C4-2B (cell line): ENCODE measurements at regions not wholly inside any gene's neighbourhood (a gene's known extent, or its start where the extent isn't known, plus 50 kb on each side); places are given as distances from the start of the nearest gene placed in this dataset.
"Not testable (repeated sequence)": the region's sequence is repeated elsewhere in the genome, so short reads cannot be mapped to it uniquely, and the experiment has no call there.

Source experiments
- CTCF ChIP-seq: fragments of 450-650 bp; conservative IDR thresholded peaks from 2 replicates; pipeline ENCODE4 v1.5.1; 2017; ENCODE audit warnings: mild to moderate bottlenecking
- ZFX ChIP-seq: fragments of 450-650 bp; IDR thresholded peaks from 2 replicates; pipeline ENCODE4 v1.6.1; 2017

GRCh38 chr16:65234721-65235320 lies 113.0 kb upstream of the CDH11 start:
- not testable (repeated sequence) for TF ChIP-seq CTCF, ZFX
